Forelimb muscle (tissue), 1 donor: ENCODE measurements at regions not wholly inside any gene's neighbourhood (a gene's known extent, or its start where the extent isn't known, plus 50 kb on each side); places are given as distances from the start of the nearest gene placed in this dataset.

ENCODE experiments used
- DNase-seq: peaks from one replicate; pipeline ENCODE4 v3.0.0-alpha.2; 2013; ENCODE audit warnings: low read depth

DNA sequence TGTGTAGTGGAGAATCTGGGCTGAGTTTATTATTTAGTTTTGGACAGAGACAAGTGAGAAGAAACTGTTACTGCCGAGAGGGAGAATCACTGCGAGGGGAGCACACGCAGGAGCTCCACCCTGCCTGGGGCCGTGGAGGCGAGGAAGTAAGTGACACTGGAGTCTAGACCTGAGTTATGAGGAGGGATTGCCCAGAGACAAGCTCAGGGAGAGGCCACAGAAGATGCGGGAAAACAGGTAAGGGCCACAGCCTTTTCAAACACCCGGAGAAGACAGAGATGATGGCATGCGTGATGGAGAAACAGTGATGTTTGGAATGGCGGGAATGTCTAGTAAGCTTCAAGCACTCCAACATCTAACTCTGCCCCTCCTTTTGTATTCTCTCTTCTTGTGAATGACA, 84.1 kb downstream of the TNFSF11 start:
- DNase-seq: no peak

DNA sequence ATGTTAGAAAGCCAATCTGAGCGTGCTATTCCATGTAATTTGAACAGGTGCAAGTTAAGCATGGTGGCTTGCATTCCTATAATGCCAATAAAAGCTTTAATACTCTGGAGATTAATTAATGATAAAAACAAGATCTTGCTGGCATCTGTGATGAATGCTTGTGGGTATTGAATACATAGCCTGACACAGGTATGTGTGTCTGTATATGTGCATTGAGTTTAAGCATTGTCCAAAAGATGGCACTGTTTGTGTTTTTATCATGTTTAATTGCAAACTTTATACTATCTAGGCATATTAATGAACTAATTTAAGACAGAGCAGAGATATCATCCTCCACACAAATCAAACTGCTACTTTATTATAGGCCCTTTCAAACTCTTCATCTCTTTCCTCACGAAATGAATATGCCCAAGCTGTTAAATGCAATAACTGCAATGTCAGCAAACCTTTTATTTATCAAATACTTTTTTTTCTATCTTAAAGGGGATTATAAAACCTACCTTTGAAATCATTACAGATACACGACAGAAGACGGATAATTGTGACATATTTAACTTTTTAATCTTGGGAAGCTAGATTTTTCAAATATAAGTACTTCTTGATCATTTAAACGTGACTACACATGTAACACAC, 86.5 kb downstream of the TNFSF11 start:
- DNase-seq: no peak

DNA sequence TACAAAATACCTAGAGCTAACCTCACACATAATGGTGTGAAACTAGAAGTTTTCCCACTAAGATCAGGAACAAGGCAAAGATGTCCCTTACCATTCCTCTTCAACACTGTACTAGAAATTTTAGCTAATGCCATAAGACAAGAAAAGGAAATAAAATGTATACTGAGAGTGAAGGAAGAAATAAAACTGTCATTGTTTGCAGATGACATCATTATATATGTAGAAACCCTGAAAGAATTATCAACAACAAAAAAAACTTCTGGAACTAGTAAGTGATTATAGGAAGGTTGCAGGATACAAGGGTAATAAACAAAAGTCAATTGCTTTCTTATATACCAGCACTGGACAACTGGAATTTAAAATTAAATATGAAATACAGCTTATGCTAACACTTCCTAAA, 93.7 kb downstream of the TNFSF11 start:
- DNase-seq: no peak

DNA sequence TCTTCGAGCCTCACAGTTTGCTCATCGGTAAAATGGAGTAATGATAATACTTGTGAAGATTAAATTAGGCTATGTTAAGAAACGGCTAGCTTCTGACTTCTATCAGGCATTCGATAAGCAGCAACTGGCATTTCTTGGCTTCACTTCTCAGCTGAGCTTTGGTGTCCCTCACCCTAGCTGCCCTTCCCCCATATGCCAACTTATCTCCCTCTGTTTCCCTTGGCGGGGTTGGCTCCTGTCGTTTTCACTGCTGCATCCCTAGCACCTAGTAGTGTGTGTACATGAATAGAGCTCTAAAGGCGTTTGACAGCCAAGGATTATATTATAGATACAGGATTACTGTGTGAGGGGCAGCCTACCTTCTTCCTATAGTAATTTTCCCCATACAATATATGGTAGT, 97.5 kb downstream of the TNFSF11 start:
- no peak for DNase-seq

DNA sequence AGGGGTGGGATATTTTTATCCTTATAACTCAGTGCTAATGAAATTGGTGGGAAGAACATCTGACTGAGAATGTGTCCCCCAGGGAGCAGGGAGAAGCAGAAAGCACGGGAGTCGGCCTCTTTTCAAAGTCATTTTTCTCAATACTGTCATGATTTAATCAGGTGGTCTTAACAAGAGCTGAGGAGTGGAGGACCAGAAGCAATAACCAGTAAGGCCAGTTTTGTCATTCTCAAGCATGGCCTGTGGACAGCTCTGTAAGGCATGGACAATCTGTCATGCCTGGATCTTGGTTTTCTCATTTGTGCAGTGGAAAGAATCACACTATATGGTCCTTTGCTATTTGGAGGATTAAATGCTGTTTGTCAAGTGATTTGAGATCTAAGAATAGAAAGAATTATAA, 99.7 kb downstream of the TNFSF11 start:
- no peak for DNase-seq

DNA sequence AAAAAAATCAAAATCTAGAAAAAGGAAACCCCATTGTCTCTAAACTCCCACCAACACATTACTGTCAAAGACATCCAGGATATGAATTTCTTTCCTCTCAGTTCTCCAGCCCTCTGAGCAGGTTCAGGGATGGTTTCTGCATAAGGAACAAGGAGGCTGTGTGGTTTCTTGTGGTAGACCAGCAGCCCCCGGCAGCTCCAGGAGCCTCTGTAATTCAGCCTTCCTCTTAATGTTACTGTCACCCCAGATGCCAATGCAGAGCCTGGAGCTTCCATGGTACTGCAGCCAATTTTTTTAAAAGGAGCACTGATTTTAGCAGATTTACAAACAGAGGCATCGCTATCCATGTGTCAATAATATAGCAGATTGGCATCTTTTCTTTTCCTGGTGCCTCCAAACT, 100.6 kb upstream of the FAM216B start:
- DNase-seq: no peak

DNA sequence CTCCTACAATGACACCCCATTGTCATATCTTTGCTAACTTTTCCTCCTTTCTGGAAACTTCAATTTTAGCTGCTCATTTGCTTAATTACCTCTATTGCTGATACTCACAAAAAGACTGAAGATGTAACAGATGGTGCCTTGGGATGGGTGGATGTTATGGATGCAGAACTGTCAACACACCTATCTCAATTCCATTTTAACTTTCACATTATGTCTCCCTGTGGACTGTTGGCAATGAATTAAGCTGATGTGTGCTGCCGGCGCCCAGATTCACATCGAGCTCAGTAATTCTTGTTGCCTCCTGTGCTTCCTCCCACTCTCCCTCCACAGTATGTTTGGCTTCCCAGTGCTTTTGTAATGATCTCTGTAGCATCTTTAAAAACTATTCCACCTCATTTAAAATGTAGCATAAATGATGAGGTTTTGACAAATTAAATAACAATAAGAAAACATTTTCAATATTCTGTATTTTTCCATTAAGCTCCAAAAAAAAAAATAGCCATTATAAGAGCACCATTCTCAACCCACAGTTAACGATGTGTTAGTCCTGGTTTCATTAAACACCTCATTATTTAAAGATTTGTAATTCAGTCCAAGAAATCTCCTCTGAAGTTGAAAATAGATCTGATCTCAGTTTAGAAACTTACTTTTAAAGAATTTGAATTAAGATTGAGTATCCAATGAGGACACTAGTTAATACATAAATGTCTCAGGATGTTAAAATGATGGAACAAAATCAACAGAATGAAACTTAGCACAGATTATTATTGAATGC, 99.9 kb upstream of the FAM216B start:
- no peak for DNase-seq

DNA sequence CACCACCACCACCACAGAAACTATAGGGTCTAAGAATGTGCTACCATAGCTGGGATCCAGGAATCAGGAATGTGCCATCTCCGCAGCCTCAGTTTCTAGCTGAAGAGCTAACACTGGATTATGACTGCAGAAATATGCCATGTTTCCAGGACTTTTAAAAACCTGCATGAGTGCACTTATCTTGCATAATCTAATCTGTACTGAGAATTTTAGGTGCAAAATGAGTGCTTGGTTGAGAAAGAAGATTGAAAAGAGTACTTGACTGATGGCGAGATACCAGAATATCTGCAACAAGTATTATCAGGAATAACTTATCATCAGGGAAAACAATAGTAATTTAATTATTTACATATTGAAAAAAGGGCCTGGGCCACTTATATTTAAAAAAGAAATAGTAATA, 97.2 kb upstream of the FAM216B start:
- no peak for DNase-seq

DNA sequence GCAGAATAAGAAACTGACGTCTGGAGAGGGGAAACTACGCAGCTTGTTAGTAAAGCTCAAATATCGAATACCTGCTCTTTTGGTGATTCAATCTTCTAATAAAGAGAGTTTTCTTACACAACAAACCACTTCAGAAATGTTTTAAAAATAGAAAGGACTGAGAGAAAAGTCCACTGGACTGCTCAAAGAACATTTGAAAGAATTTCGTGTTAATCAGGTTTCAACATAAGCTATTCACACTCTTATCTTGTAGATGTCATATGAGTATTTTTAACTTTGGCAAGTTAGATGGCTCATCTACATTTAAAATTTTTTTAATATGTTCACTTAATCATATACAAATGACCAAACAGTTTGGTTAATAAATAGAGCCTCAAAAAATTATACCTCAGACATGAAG, 95.6 kb upstream of the FAM216B start:
- DNase-seq: no peak

DNA sequence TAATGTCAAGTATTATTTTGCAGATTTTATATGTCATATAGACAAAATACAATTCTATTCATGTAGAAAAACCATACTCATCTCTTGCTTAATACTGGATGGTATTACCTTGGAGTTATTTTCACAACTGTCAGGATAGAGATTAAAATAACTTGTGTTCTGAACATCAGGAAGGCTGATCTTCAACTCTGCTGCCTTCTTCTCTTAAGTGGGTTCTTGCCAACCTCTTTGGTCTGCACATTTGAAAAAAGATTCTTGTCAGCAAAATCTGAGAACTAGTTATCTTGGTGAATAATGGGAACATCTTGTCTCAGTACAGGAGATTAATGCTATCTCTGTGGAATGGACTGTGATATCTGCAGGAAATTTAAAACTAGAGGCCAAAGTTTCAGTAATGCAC, 95.2 kb upstream of the FAM216B start:
- DNase-seq: no peak

DNA sequence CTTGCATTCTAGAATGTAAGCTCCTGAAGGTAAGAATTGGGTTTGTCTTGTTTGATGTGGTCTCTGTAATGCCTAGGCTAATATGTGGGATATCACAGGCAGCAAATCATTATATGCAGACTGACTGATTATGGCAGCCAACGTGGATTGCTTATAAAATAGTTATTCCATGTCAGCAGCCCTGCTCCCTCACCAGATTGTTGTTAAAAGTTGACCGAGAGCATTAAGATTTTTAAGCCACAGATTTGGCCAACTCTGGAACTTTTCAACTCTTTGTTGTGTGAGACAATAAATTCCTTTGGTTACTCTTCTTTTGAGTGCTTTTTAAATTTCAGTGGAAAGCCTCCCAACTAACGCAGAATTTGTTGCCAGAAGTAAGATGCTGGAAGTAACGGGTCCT, 92.6 kb upstream of the FAM216B start:
- DNase-seq: no peak

DNA sequence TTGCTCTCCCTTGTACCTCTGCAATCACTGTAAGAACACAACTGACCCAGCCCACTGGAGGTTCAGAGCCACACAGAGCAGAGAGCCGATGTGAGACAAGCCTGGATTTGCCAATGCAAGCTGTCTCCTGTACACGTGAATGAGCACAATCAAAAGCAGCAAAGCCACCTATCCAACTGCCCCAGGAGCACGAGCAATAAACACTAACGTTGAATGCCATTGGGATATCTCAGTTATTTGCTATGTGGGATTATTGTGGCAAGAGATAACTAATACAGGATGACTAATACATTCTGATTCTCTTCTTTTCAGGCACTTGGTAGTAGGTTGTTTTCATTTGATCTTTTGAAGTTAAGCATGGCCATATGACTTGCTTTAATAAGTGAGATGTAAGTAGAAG, 85.2 kb upstream of the FAM216B start:
- no peak for DNase-seq

DNA sequence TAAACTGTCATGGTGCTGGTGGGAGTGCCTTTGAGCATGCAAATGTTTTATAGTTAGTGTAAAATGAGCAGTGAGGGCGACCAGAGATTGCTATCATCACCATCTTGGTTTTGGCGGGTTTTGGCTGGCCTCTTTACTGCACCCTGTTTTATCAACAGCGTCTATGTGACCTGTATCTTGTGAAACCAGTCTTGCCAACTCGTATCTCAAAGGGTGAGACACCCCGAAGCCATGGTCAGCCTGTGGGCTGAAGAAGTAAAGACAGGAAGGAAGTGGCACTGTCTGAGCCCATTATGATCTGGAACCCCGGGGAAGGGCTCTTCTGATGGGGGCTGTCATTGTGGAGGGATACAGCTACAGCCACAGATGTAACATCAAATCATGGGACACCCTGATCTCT, 81.5 kb upstream of the FAM216B start:
- no peak for DNase-seq

DNA sequence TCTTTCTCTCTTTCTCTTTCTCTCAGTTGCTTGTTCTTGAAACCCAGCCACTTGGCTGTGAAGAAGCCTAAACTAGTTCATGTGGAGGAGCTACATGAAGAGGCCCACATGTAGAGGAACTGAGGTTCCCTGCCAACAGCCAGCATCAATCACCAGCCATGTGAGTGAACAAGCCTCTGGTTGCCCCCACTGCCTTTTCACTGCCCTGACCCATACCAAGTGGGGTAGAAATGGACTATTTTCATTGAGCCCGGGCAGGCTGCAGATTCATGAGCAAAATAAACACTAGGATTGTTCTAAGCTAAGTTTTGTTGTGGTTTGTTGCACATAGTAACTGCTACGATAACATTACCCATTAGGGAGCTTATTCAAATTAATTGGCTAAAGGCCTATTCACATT, 78.7 kb upstream of the FAM216B start:
- DNase-seq: peak; percentile 9

DNA sequence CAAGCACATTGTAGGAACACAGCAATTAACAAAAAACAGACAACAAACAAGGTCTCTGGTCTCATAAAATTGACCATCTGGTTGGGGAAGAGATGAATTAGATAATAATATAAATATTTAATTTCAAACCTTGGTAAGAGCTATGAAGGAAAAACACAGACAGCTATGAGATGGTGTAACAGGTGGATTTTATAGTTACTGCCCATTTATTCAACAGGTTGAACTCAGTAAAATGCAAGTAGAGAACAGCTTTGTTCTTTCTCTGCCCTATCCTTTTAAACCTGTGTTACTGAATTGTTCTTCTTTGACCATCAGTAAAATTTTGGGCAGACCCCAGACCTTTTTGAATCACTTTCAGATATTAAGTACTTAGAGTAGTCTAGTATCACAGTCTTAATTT, 77.6 kb upstream of the FAM216B start:
- DNase-seq: no peak

DNA sequence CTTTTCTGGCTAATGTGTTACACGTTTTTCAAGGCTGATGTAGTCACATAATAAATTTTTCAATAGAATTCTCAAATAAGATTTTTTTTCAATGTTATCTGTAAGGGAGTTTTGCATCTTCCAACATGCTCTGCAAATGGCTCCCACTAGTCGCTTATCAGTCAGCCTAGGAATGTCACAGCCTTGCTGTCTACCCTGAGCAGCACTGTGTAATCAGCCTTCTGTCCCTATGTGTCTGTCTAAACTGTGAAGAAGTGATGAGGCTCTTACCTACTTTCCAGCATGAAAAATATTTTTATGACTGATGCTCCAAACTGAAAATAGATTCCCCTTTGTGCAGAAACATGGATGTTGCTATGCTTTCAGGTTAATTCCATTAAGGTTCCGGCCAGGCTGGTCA, 75.1 kb upstream of the FAM216B start:
- DNase-seq: no peak

DNA sequence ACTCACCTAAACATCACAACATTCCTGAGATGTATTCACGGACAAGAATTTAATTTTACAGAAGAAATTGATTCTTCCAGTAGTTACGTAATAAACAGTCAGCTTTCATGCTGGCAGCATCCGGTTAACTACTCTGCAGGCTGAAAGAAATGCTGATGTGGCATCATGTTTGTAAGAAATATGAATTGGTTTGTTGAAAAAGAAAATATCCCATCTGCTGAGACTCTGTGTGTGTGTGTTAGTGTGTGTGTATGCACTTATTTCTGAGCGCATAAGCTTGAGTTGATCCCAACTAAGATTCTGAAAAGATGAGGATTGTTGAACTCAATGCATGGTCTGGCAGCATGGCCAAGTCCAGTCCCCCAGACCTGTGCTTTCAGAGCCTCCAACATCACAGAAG, 74.3 kb upstream of the FAM216B start:
- no peak for DNase-seq

DNA sequence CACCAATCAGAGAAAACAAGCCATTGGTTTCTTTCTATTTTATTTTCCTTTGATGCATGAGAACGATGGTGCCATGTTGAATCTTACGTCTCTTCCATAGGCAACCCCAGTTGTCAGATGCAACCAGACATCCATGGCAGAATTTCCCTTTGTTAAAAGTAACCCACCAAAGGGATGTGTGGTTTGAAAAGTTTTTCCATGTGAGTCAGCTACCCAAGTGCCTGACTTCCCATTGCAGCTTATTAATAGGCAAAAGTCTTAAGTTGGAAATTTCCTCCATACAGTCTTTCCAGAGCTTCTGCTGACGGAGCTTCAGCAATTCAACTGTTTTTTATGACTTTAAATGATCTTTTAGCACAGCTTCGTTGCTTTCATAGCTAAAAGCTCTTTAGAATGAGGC, 73.8 kb upstream of the FAM216B start:
- DNase-seq: no peak

DNA sequence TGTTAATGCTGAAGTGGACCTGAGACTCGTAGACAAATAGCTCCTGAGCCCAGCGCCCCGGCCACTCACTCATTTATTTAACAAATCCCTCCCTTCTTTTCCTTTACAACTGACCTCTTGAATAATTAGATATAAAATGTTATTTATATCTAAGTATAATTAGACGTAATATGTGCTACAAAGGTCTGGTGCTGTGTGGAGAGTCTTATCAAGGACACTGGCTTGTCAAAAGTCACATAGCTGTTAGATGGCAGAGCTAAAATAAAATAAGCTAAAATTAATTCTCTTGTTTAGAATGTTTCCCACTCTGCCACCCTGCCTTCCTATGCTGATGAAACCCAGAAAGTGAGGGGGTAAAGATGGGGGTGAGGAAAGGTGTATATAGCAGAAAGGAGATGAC, 73.0 kb upstream of the FAM216B start:
- DNase-seq: no peak

DNA sequence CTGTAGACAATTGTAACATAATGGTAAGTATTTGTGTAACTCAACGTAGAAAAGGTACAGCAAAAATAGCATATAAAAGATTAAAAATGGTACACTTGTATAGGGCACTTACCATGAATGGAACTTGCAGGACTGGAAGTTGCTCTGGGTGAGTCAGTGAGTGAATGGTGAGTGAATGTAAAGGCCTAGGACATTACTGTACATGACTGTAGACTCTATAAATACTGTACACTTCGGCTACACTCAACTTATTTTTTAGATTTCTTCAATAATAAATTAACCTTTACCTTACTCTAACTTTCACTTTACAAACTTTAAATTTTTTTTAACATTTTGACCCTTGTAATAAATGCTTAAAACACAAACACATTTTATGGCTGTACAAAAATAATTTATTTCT, 72.1 kb upstream of the FAM216B start:
- no peak for DNase-seq

DNA sequence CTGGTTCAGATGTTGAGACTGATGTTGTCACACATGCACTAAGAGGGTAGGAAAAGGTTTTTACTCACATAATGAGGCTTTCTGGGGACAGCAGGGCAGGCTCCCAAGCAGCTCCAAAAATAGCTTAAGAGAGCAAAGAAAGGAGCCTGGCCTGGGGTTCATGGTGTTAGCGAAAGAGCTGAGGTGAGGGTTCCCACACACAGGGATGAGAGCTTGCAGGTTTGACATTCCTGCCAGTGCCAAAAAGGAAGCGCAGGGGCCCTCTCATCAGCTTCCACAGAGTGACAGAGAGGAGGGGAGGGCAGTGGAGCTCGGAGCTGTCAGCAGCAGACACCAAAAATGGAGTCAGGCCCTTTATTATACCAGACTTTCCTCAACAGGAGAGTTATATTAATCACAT, 65.5 kb upstream of the FAM216B start:
- DNase-seq: no peak

DNA sequence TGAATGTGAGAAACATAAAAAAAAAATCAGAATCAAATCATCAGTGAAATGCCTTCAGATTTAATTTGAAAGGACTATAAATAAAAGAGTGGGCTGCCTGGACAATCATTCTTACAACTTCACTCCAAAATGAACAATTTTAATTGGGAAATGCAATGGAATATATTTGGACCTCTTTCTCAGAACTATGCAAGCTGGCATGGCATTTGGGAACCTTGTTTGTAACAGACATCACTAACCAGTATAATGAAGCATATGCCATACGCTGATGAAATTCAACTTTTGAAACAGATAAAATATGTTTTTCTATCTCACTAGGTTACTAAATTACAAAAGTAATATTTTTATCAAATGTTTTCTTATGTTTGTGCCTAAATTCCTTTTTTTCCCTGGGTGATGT, 64.2 kb upstream of the FAM216B start:
- DNase-seq: no peak

DNA sequence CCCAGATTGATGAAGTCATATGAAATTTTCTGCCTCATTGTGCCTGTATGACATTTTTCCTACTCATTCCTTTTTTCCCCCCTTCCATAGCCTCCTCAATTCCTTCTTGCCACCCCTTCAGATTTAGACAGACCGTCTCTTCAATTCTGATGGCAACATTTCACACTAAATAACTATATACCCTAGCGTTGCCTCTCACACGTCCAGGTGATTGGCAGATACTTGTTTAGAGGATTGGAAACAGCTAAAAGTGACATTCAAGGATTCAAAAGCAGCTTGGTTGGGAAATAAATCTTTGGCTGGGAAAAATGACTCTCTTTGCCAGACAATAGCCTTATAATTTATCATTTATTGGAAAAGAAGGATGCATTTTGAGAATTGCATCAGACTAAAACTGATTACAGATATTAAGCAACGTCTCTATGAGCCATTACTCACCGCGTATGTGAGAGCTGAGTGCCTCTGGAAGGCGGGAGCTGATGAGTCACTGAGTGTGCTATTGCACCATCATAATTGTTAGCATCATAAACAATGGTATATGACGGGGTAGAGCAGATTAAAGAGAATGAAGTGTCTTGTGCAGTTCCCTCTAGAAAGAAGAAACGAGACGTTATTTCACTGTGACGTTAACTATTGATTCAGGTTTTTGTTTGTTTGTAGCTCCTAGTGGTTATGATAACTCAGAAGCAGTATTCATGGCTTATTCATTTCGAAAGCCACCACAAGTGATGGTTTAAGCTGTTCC, 61.1 kb upstream of the FAM216B start:
- no peak for DNase-seq
